OCI-LY7 (cell line): ENCODE measurements at regions not wholly inside any gene's neighbourhood (a gene's known extent, or its start where the extent isn't known, plus 50 kb on each side); places are given as distances from the start of the nearest gene placed in this dataset.
"Not testable (repeated sequence)": the region's sequence is repeated elsewhere in the genome, so short reads cannot be mapped to it uniquely, and the experiment has no call there.

Experiments used
- BruUV-seq: library from RNA; stranded (reverse); fragments of 400-500 nt; replicated peaks from 2 replicates; lab custom pipeline; 2021; lab: Mats Ljungman, UMichigan
- CTCF ChIA-PET: fragments of 300-600 bp; sonication (Branson Sonifier 250); formaldehyde crosslinking; loops from one replicate; lab custom pipeline; 2022; ENCODE audit warnings: antibody characterized with exemption; ENCODE audit not compliant: unreplicated experiment; lab: Charles Lee
- POLR2A ChIA-PET: fragments of 300-600 bp; sonication (Branson Sonifier 250); formaldehyde crosslinking; loops from one replicate; lab custom pipeline; 2022; ENCODE audit warnings: antibody characterized with exemption; lab: Charles Lee
- DNase-seq: peaks from one replicate; pipeline ENCODE4 v3.0.0-alpha.2; 2015; ENCODE audit warnings: low spot score
- H2AFZ ChIP-seq: fragments of 200-600 bp; sonication (generic), shearing (Covaris generic); 2 replicates; pipeline ENCODE4 v1.6.1; 2014; ENCODE audit warnings: mild to moderate bottlenecking, antibody characterized with exemption, low read length, moderate library complexity
- H3K27ac ChIP-seq: fragments of 200-600 bp; sonication (generic); 2 replicates; pipeline ENCODE4 v1.5.1; 2014; ENCODE audit warnings: mixed run types, low read depth, mild to moderate bottlenecking, moderate library complexity, low read length, inconsistent platforms; ENCODE audit not compliant: poor library complexity, severe bottlenecking
- H3K36me3 ChIP-seq: fragments of 200-600 bp; sonication (generic); 2 replicates; pipeline ENCODE4 v1.6.1; 2014; ENCODE audit warnings: mild to moderate bottlenecking, antibody characterized with exemption, low read length, moderate library complexity, mixed read lengths; ENCODE audit not compliant: insufficient read depth
- H3K4me1 ChIP-seq: fragments of 200-600 bp; sonication (generic); 2 replicates; pipeline ENCODE4 v1.5.1; 2014; ENCODE audit warnings: mild to moderate bottlenecking, low read length; ENCODE audit not compliant: insufficient read depth, poor library complexity, severe bottlenecking
- H3K4me2 ChIP-seq: fragments of 200-600 bp; sonication (generic); 2 replicates; pipeline ENCODE4 v1.6.1; 2014; ENCODE audit warnings: mild to moderate bottlenecking, low read length
- H3K4me3 ChIP-seq: fragments of 200-600 bp; sonication (generic); 2 replicates; pipeline ENCODE4 v1.5.1; 2014; ENCODE audit warnings: mild to moderate bottlenecking, low read depth, low read length; ENCODE audit not compliant: poor library complexity, severe bottlenecking
- H3K79me2 ChIP-seq: fragments of 200-600 bp; sonication (generic); 2 replicates; pipeline ENCODE4 v1.6.1; 2016; ENCODE audit warnings: low read depth, mild to moderate bottlenecking, low read length, moderate library complexity, mixed read lengths; ENCODE audit not compliant: insufficient read depth
- H3K9me2 ChIP-seq: fragments of 200-600 bp; sonication (generic); 2 replicates; pipeline ENCODE4 v1.6.1; 2016; ENCODE audit warnings: mild to moderate bottlenecking, low read length, mixed read lengths; ENCODE audit not compliant: insufficient read depth
- H3K9me3 ChIP-seq: fragments of 200-600 bp; sonication (generic); 2 replicates; pipeline ENCODE4 v1.6.1; 2014; ENCODE audit warnings: mild to moderate bottlenecking, mixed run types, low read length, mixed read lengths
- H4K20me1 ChIP-seq: fragments of 200-600 bp; sonication (generic); 2 replicates; pipeline ENCODE4 v1.6.1; 2014; ENCODE audit warnings: mild to moderate bottlenecking, antibody characterized with exemption, low read length, moderate library complexity, mixed read lengths; ENCODE audit not compliant: insufficient read depth
- EZH2phosphoT487 ChIP-seq: fragments of 200-600 bp; sonication (generic); IDR thresholded peaks from 2 replicates; pipeline ENCODE4 v1.6.1; 2018; ENCODE audit warnings: low read depth, borderline replicate concordance, mild to moderate bottlenecking, mixed run types, antibody characterized with exemption, low read length, moderate library complexity, mixed read lengths
- intact Hi-C: fragments of 100-400 bp; cut with micrococcal nuclease; formaldehyde crosslinking; loops from one replicate; pipeline ENCODE4 v1.10.0; 2022; ENCODE audit not compliant: unreplicated experiment
- TF ChIP-seq, protein P1 (sequence below): fragments of 200-600 bp; sonication (generic); conservative IDR thresholded peaks from 2 replicates; pipeline ENCODE4 v1.5.1; 2014; ENCODE audit warnings: mild to moderate bottlenecking, antibody characterized with exemption, low read length, moderate library complexity, mixed read lengths

DNA sequence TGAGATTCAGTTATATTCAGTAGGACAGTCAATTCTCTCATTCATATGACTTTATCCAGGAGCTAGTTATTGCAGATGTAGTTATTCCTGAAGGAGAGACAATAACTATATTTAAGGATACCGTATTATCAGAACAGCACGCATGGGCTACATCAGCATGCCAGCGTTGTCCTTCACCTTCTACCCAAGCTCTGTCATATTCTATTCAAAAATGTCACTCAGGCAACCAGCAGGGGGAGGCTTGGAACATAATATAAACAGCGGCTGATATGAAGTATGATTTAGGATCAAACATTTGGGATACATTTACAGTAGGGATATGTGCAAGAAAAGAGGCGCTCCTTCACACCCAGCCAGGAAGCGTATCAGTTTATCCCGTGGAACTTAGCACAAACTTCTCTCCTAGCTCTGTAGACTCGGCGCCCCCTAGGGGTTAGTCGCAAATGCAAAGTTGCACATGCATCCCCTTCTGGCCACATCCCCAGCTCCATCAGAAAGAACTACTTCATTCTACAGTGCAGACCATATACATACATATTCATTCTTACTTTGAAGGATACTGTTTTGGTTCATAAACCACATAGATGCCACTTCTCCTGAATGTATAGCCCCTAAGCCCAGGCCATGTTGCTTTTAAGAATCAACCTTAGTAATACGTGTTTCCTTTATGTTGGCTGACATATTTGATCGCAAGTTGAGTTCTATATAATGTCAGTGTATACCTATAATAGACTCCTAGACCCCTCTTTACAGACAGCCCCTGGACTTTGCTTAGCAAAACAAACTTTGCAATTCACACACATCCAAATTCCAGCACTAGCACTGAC is 759.4 kb downstream of the ADCYAP1 start:
- Histone ChIP-seq H4K20me1 (no peaks in the 10 kb centered on the region), H3K36me3 (no peaks in the 10 kb centered on the region), H3K9me3 (no peaks in the 10 kb centered on the region), H2AFZ (no peak overlapping the region), H3K4me2 (no peak overlapping the region), H3K4me3 (no peak overlapping the region), H3K79me2 (no peaks in the 10 kb centered on the region), H3K4me1 (no peaks in the 10 kb centered on the region), H3K27ac (no peak overlapping the region), H3K9me2 (no peaks in the 10 kb centered on the region)
- ChIA-PET POLR2A (interaction anchor here (0.6 kb wide), 2 partner anchors 51 to 60 kb away, joined by 3 read pairs; no protein-coding TSS in a partner anchor), CTCF (no interaction called here)
- intact Hi-C loops = no loop called here
- DNase-seq = peak; percentile 40
- TF ChIP-seq, protein P1, sequence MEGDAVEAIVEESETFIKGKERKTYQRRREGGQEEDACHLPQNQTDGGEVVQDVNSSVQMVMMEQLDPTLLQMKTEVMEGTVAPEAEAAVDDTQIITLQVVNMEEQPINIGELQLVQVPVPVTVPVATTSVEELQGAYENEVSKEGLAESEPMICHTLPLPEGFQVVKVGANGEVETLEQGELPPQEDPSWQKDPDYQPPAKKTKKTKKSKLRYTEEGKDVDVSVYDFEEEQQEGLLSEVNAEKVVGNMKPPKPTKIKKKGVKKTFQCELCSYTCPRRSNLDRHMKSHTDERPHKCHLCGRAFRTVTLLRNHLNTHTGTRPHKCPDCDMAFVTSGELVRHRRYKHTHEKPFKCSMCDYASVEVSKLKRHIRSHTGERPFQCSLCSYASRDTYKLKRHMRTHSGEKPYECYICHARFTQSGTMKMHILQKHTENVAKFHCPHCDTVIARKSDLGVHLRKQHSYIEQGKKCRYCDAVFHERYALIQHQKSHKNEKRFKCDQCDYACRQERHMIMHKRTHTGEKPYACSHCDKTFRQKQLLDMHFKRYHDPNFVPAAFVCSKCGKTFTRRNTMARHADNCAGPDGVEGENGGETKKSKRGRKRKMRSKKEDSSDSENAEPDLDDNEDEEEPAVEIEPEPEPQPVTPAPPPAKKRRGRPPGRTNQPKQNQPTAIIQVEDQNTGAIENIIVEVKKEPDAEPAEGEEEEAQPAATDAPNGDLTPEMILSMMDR = peak; percentile 97
- no peak for TF ChIP-seq EZH2phosphoT487
- BruUV-seq = no TSS peak

DNA sequence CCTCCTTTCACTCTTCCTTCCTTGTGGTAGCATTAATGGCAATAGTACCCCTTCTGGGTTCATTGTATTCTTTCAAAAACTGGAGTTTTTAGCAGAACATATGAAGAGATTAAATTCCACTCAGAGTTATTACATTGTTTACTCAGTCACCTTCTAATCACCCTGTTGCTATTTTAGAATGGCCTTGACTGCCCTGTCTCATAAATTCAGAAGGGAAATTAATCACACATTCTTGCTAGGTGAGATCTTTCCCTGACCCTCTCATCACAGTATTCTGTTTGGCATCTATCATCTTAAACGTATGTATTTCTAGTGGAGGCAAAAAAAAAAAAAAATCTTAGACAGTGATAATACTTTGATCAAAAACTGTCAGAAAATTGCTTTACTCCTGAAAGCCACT is 760.4 kb downstream of the ADCYAP1 start:
- Histone ChIP-seq H3K4me1 (no peaks in the 10 kb centered on the region), H3K27ac (no peak overlapping the region), H3K9me3 (no peaks in the 10 kb centered on the region), H3K36me3 (no peaks in the 10 kb centered on the region), H2AFZ (no peak overlapping the region), H3K9me2 (no peaks in the 10 kb centered on the region), H4K20me1 (no peaks in the 10 kb centered on the region), H3K4me3 (no peak overlapping the region), H3K79me2 (no peaks in the 10 kb centered on the region), H3K4me2 (no peak overlapping the region)
- intact Hi-C loops = no loop called here
- BruUV-seq = no TSS peak
- no peak for DNase-seq
- TF ChIP-seq EZH2phosphoT487 = no peak
- TF ChIP-seq, protein P1 = no peak
- CTCF ChIA-PET = no interaction called here
- POLR2A ChIA-PET = interaction anchor here (0.6 kb wide), 1 partner anchor 92 kb away, joined by 3 read pairs; no protein-coding TSS in a partner anchor

DNA sequence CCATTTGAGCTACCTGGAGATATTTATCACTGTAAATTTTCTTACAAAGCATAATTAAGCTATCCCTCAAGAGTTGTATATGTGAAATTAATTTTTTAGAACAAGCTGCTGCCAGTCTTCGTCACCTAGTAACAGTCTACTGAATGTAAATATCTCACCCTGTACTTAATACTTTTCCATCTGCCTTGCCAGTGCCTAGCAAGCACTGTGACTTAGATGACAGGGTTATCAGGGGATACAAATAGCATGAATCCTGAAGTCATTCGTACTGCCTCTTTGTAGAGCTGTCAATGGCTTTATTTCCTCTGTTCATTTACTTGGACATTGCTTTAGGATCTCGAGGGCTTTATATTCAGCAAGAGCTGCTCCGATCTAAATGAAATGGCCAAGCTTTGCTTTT is 763.6 kb downstream of the ADCYAP1 start:
- H3K4me3 ChIP-seq = no peak overlapping the region
- no peak overlapping the region for H3K27ac ChIP-seq
- H4K20me1 ChIP-seq = no peaks in the 10 kb centered on the region
- DNase-seq = no peak
- no peaks in the 10 kb centered on the region for H3K4me1 ChIP-seq
- intact Hi-C loops = no loop called here
- no peak overlapping the region for H3K4me2 ChIP-seq
- BruUV-seq = no TSS peak
- no peaks in the 10 kb centered on the region for H3K36me3 ChIP-seq
- CTCF ChIA-PET = no interaction called here
- TF ChIP-seq, protein P1 = no peak
- no peak for TF ChIP-seq EZH2phosphoT487
- POLR2A ChIA-PET = no interaction called here
- no peaks in the 10 kb centered on the region for H3K9me3 ChIP-seq
- no peaks in the 10 kb centered on the region for H3K9me2 ChIP-seq
- no peak overlapping the region for H2AFZ ChIP-seq
- H3K79me2 ChIP-seq = no peaks in the 10 kb centered on the region

DNA sequence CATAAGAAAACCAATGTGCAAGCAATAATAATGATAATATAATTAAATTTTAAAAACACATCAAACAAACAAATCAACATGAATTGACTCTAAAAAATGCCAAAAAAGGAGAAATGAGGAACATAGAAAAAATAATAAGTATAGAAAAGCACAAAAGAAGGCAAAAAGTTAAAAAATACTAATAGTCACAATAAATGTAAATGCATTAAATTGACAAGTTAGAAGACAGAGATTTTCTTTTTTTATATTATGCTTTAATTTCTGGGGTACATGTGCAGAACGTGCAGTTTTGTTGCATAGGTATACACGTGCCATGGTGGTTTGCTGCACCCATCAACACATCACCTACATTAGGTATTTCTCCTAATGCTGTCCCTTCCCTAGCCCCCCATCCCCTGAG is 767.0 kb downstream of the ADCYAP1 start:
- H3K4me2 ChIP-seq, H3K4me3 ChIP-seq, H3K36me3 ChIP-seq, H2AFZ ChIP-seq, DNase-seq, intact Hi-C loops, H4K20me1 ChIP-seq, POLR2A ChIA-PET, CTCF ChIA-PET, H3K79me2 ChIP-seq, H3K27ac ChIP-seq, BruUV-seq, H3K9me2 ChIP-seq, H3K9me3 ChIP-seq, H3K4me1 ChIP-seq: not testable (repeated sequence)
